ENCODE measurements at regions not wholly inside any gene's neighbourhood (a gene's known extent, or its start where the extent isn't known, plus 50 kb on each side); places are given as distances from the start of the nearest gene placed in this dataset.
"Not testable (repeated sequence)": the region's sequence is repeated elsewhere in the genome, so short reads cannot be mapped to it uniquely, and the experiment has no call there.

- TF ChIP-seq, protein P1, sequence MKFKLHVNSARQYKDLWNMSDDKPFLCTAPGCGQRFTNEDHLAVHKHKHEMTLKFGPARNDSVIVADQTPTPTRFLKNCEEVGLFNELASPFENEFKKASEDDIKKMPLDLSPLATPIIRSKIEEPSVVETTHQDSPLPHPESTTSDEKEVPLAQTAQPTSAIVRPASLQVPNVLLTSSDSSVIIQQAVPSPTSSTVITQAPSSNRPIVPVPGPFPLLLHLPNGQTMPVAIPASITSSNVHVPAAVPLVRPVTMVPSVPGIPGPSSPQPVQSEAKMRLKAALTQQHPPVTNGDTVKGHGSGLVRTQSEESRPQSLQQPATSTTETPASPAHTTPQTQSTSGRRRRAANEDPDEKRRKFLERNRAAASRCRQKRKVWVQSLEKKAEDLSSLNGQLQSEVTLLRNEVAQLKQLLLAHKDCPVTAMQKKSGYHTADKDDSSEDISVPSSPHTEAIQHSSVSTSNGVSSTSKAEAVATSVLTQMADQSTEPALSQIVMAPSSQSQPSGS (CRISPR knock-in tag; IDR thresholded peaks at IDR 0.05; ENCODE audit: borderline replicate concordance, low read depth), result not testable (repeated sequence)
- not testable (repeated sequence) for TF ChIP-seq NFE2L1 (CRISPR knock-in tag; IDR thresholded peaks at IDR 0.05)
Measured at GRCh38 chr7:46594831-46595230, 673.8 kb upstream of the IGFBP3 start.
